ENCODE measurements at regions not wholly inside any gene's neighbourhood (a gene's known extent, or its start where the extent isn't known, plus 50 kb on each side); places are given as distances from the start of the nearest gene placed in this dataset.

DNA sequence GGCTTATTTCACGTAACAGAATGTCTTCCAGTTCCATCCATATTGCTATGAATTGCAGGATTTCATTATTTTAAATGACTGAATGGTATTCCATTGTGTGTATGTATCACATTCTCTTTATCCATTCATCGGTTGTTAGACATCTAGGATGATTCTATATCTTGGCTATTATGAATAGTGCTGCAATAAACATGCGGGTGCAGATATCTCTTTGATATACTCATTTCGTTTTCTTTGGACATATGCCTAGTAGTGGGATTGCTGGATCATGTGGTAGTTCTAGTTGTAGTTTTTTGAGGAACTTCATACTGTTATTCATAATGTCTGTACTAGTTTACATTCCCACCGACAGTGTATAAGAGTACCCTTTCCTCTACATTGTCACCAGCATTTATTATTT is 460.5 kb downstream of the MAN2A1 start:
- TF ChIP-seq POLR2A (IDR thresholded peaks at IDR 0.05) (no peak), POLR2AphosphoS5 (IDR thresholded peaks at IDR 0.05) (no peak)
- TF ChIP-seq, protein P1, sequence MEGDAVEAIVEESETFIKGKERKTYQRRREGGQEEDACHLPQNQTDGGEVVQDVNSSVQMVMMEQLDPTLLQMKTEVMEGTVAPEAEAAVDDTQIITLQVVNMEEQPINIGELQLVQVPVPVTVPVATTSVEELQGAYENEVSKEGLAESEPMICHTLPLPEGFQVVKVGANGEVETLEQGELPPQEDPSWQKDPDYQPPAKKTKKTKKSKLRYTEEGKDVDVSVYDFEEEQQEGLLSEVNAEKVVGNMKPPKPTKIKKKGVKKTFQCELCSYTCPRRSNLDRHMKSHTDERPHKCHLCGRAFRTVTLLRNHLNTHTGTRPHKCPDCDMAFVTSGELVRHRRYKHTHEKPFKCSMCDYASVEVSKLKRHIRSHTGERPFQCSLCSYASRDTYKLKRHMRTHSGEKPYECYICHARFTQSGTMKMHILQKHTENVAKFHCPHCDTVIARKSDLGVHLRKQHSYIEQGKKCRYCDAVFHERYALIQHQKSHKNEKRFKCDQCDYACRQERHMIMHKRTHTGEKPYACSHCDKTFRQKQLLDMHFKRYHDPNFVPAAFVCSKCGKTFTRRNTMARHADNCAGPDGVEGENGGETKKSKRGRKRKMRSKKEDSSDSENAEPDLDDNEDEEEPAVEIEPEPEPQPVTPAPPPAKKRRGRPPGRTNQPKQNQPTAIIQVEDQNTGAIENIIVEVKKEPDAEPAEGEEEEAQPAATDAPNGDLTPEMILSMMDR (IDR thresholded peaks at IDR 0.05) = no peak
